Activated CD8-positive, alpha-beta memory T cell treated with anti-CD3 and anti-CD28 coated beads for 36 hours (primary cell): ENCODE measurements at regions not wholly inside any gene's neighbourhood (a gene's known extent, or its start where the extent isn't known, plus 50 kb on each side); places are given as distances from the start of the nearest gene placed in this dataset.
"Not testable (repeated sequence)": the region's sequence is repeated elsewhere in the genome, so short reads cannot be mapped to it uniquely, and the experiment has no call there.

Source experiments
- CTCF ChIA-PET: fragments of 350-600 bp; sonication (Branson Sonifier 250); formaldehyde crosslinking; loops from one replicate; lab custom pipeline; 2021; ENCODE audit warnings: antibody characterized with exemption; lab: Charles Lee
- POLR2A ChIA-PET: fragments of 350-600 bp; sonication (Branson Sonifier 250); formaldehyde crosslinking; loops from one replicate; lab custom pipeline; 2021; ENCODE audit warnings: antibody characterized with exemption; lab: Charles Lee

DNA sequence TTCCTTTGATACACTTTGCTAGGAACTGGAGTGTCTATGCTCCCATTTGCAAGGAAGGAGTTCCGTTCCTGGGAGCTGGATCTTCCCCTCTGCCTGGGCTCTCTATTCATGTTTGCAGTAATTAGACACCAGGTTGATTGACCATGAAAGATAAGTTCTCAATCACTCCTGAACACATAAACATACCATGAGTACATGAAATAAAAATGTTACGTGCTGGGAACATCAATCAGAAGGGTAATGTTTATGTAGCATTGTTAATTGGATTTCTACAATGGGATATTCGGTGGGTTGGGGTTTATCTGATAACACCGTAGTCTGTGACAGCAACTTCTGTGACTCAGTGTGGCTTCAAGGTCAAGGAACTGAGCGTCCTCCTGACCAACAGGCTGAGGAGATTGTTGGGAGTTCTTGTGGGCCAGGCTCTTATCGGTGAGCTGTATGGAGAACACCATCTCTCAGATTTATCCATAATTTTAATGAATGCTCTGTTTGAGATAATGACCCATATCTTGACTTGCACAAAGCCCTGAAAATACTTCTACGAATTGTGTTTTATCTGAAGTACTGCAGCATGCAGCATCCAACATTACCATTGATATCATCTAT lies 136.4 kb downstream of the NPIPB5 start:
- ChIA-PET CTCF (no interaction called here), POLR2A (no interaction called here)

- POLR2A ChIA-PET: no interaction called here
- CTCF ChIA-PET: no interaction called here
These were observed 137.4 kb downstream of the NPIPB5 start for GRCh38 chr16:22648141-22648540.

- CTCF ChIA-PET: interaction anchor here (0.6 kb wide), 1 partner anchor 1719 kb away, joined by 4 read pairs; no protein-coding TSS in a partner anchor
- POLR2A ChIA-PET: interaction anchor here (0.7 kb wide), 1 partner anchor 730 kb away, joined by 10 read pairs; no protein-coding TSS in a partner anchor
These were observed 138.2 kb downstream of the NPIPB5 start for GRCh38 chr16:22648941-22649340.

DNA sequence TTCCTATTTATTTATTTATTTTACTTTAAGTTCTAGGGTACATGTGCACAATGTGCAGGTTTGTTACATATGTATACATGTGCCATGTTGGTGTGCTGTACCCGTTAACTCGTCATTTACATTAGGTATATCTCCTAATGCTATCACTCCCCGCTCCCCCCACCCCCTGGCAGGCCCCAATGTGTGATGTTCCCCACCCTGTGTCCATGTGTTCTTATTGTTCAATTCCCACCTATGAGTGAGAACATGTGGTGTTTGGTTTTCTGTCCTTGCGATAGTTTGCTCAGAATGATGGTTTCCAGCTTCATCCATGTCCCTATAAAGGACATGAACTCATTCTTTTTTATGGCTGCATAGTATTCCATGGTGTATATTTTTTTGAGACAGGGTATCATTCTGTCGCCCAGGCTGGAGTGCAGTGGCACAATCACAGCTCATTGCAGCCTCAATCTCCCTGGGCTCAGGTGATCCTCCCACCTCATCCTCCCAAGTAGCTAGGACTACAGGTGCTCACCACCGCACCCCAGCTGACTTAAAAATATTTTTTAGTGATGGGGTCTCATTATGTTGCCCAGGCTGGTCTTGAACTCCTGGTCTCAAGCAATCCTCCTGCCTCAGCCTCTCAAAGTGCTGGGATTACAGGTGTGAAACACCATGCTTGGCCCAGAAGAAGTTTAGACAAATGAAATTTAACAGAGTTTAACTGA lies 140.6 kb downstream of the NPIPB5 start:
- CTCF ChIA-PET, POLR2A ChIA-PET: not testable (repeated sequence)

GRCh38 chr16:22652463-22652845 lies 141.8 kb downstream of the NPIPB5 start:
- ChIA-PET CTCF (no interaction called here), POLR2A (no interaction called here)

- ChIA-PET POLR2A (no interaction called here), CTCF (no interaction called here)
These were observed 143.2 kb downstream of the NPIPB5 start for GRCh38 chr16:22653876-22654275.

DNA sequence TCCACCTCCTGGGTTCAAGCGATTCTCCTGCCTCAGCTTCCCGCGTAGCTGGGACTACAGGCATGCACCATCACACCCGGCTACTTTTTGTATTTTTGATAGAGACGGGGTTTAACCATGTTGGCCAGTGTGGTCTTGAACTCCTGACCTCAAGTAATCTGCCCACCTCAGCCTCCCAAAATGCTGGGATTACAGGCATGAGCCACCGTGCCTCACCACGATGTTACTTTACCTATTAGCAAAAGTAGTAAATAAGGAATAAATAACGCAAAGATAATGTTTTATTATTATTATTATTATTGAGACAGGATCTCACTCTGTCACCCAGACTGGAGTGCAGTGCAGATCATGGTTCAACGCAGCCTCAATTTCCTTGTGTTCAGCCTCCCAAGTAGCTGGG lies 145.9 kb downstream of the NPIPB5 start:
- POLR2A ChIA-PET, CTCF ChIA-PET: not testable (repeated sequence)

- ChIA-PET POLR2A (no interaction called here), CTCF (interaction anchor here (0.7 kb wide), 1 partner anchor 300 kb away, joined by 5 read pairs; no protein-coding TSS in a partner anchor)
These were observed 149.2 kb downstream of the NPIPB5 start for GRCh38 chr16:22659933-22660332.

DNA sequence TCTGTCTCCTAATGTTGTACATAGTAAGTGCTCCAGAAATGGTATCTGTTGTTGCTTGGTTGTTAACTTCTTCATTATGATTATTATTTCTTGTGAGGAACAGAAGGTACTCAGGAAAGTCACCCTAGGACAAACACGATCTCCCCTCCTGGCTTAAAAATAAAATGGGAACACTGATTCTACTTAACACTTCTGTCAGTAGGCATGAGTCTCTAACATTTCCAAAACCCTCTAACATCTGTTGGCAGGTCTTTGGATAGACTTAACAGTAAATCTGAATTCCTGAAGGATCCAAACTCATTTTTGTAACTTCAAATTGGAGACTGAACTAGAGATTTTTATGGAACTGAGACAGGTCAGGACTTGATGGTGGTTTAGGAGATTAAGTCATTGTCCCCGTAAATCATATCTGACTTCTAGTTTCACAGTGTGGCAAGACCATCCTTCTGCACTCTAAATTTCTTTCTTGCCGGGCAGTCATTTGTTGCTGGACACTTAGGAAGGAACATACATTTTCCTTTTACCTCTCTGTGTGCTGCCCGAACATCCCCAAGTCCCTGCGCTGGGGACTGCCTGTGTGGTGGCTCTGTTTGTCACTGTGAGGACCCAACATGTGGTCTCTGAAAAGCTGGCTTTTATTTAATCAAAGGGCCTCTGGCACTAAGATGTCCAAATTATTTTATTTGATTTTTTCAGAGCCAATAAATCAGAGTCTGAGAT lies 149.9 kb downstream of the NPIPB5 start:
- CTCF ChIA-PET: no interaction called here
- POLR2A ChIA-PET: no interaction called here

DNA sequence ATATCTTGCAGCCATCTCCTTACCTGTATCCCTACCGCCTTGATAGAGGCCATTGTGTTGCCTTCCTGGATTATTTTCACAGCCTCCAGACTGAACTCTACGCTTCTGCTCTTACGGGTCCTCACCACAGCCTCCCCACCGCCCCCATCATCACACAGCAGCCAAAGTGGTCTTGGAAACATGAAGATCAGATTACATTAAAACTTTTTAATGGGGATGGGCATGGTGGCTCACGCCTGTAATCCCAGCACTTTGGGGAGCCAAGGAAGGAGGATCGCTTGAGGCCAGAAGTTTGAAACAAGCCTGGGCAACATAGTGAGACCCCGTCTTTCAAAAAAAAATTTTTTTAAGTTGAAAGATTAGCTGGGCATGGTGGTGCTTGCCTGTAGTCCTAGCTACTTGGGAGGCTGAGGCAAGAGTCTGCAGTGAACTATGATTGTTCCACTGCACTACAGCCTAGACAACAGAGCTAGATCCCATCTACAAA lies 150.5 kb downstream of the NPIPB5 start:
- ChIA-PET POLR2A (no interaction called here), CTCF (no interaction called here)

DNA sequence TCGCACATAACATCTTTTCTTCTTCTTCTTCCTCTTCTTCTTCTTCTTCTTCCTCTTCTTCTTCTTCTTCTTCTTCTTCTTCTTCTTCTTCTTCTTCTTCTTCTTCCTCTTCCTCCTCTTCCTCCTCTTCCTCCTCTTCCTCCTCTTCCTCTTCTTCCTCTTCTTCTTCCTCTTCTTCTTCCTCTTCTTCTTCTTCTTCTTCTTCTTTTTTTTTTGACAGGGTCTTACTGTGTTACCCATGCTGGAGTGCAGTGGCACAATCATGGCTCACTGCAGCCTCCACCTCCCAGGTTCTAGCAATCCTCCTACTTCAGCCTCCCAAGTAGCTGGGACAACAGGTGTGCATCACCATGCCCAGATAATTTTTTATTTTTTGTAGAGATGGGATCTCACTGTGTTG lies 151.0 kb upstream of the HS3ST2 start:
- POLR2A ChIA-PET, CTCF ChIA-PET: not testable (repeated sequence)

GRCh38 chr16:22663389-22664064 lies 150.4 kb upstream of the HS3ST2 start:
- CTCF ChIA-PET: no interaction called here
- POLR2A ChIA-PET: no interaction called here

DNA sequence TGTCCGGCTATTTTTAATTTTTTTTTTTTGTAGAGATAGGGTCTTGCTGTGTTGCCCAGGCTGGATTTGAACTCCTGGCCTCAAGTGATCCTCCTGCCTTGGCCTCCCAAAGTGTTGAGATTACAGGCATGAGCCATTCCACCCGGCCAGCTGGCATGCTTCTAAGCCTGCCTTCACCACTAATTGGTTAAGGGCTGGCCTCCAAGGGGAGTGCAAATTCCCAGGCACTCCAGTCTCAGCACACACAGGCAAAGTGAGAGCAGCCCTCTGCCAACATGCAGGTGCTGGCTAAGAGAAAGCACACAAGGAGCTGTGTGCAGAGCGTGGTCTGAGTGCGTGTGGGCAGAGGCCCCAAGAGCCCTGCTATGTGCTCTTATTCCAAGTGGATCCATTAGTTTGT lies 149.8 kb upstream of the HS3ST2 start:
- POLR2A ChIA-PET: no interaction called here
- CTCF ChIA-PET: no interaction called here

- CTCF ChIA-PET: no interaction called here
- POLR2A ChIA-PET: no interaction called here
These were observed 149.4 kb upstream of the HS3ST2 start for GRCh38 chr16:22664561-22664997.

GRCh38 chr16:22665048-22665797 lies 148.7 kb upstream of the HS3ST2 start:
- ChIA-PET CTCF (no interaction called here), POLR2A (no interaction called here)

DNA sequence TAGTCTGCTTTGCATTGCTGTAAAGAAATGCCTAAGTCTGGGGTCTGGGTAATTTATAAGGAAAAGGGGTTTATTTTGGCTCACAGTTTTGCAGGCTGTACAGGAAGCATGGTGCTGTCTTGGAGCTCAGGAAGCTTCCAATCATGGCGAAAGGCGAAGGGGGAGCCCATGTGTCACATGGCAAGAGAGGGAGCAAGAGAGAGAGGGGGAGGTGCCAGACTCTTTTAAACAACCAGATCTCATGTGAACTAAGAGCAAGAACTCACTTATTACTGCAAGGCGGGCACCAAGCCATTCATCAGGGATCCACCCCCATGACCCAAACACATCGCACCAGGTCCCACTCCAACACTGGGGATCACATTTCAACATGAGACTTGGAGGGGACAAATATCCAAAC lies 148.2 kb upstream of the HS3ST2 start:
- POLR2A ChIA-PET: no interaction called here
- CTCF ChIA-PET: no interaction called here

- POLR2A ChIA-PET: no interaction called here
- CTCF ChIA-PET: no interaction called here
These were observed 145.6 kb upstream of the HS3ST2 start for GRCh38 chr16:22668318-22668717.

DNA sequence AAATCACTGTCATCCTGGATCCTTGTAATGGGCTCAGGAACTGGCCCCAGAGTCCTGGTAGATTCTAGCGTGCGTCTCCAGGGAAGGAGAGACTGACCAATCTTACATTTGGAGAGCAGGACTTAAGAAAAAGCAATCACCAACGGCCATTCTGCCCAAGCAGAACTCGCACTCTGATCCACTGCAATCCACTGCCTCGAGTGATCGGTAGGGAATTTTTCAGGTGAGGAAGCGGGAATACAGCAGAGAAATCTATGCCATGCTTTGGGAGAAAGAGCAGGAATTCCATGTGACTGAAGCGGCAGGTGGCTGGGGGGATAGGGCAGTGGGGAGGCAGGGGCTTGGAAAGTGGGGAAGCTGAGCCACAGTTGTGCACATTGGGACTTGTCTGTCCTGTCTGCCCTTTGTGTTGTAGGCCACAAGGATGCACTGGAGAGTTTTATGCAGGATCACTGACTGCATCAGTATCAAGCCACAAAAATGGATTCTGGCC lies 143.9 kb upstream of the HS3ST2 start:
- ChIA-PET POLR2A (interaction anchor here (0.8 kb wide), 1 partner anchor 12 kb away, joined by 3 read pairs; no protein-coding TSS in a partner anchor), CTCF (interaction anchor here (0.6 kb wide), 1 partner anchor 644 kb away, joined by 3 read pairs; no protein-coding TSS in a partner anchor)
